Mucosa of descending colon (tissue), 3 donors: ENCODE measurements at regions not wholly inside any gene's neighbourhood (a gene's known extent, or its start where the extent isn't known, plus 50 kb on each side); places are given as distances from the start of the nearest gene placed in this dataset.

ENCODE experiments used
- ATAC-seq: fragments of 200-7000 bp; cut with Tn5 transposase; one replicate; pipeline ENCODE4 v1.9.1; 2020; ENCODE audit warnings: mild to moderate bottlenecking, moderate library complexity
- DNase-seq, 3 donors: peaks; one replicate each; pipeline ENCODE4 v3.0.0-alpha.2; 2020
- H3K36me3 ChIP-seq: fragments of 200-600 bp; one replicate; pipeline ENCODE4 v1.8.0; 2021; ENCODE audit warnings: low read depth, mild to moderate bottlenecking
- H3K4me1 ChIP-seq: fragments of 200-600 bp; one replicate; pipeline ENCODE4 v1.8.0; 2021; ENCODE audit warnings: low read depth, mild to moderate bottlenecking
- H3K4me3 ChIP-seq: fragments of 200-600 bp; one replicate; pipeline ENCODE4 v1.8.0; 2021; ENCODE audit warnings: mild to moderate bottlenecking
- H3K9me3 ChIP-seq: fragments of 200-600 bp; one replicate; pipeline ENCODE4 v1.8.0; 2021; ENCODE audit warnings: mild to moderate bottlenecking
- CTCF ChIP-seq: fragments of 200-600 bp; IDR thresholded peaks from one replicate; pipeline ENCODE4 v1.8.0; 2022; ENCODE audit warnings: antibody characterized with exemption, mild to moderate bottlenecking
- intact Hi-C, 2 donors: fragments of 100-400 bp; cut with DNase I in 1 of 2; cut with micrococcal nuclease in 1 of 2; formaldehyde crosslinking; loops; one replicate each; pipeline versions ENCODE4 v1.11.0 to v1.11.1; 2022; cut with DNase I, micrococcal nuclease
- donor health status: DM: no; HTN: no; CAD: no; lungs with moderate emphysema.
- donor health status: DM: no; HTN: no; CAD: no.
- donor health status: DM: no; HTN: yes; CAD: no.

- no peak for ATAC-seq
- intact Hi-C loops: no loop called here
Measured at GRCh38 chr15:95538693-95539092, 791.8 kb upstream of the NR2F2 start.

GRCh38 chr15:95541301-95541700 lies 789.2 kb upstream of the NR2F2 start:
- no peak overlapping the region for H3K4me3 ChIP-seq
- intact Hi-C loops: no loop called here
- TF ChIP-seq CTCF: no peak
- no peaks in the 10 kb centered on the region for H3K9me3 ChIP-seq
- H3K4me1 ChIP-seq: no peaks in the 10 kb centered on the region
- DNase-seq (no peak), ATAC-seq (no peak)
- no peaks in the 10 kb centered on the region for H3K36me3 ChIP-seq

More at GRCh38 chr15:95538693-95539092, 791.8 kb upstream of the NR2F2 start:
- no peak overlapping the region for H3K4me3 ChIP-seq
- no peaks in the 10 kb centered on the region for H3K4me1 ChIP-seq
- H3K9me3 ChIP-seq: no peaks in the 10 kb centered on the region
- no peak for TF ChIP-seq CTCF
- no peaks in the 10 kb centered on the region for H3K36me3 ChIP-seq
- no peak for DNase-seq

DNA sequence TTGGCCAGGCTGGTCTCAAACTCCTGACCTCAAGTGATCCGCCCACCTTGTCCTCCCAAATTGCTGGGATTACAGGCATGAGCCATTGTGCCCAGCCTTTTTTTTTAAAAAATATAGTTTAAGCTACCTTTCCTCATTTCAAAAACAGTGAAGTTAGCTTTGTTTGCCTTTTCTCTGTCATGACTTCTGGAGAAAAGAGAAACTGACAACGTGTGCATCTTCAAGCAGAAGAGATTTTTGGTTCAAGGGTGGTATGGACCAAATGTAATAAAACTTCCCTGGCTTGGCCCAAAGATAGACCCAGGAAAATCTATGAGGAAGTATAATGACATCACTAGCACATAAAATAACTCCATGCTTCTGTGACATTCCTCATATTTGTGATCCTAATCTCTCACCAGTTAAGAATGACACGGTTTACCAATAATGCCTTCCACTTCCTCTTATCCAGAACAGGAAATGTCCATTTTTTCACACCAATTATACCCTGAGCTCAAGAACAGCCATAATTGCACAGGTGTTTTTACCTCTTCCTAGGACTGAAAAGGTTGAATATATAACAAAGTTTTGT lies 781.2 kb upstream of the NR2F2 start:
- no peak overlapping the region for H3K4me3 ChIP-seq
- no peak for TF ChIP-seq CTCF
- peaks cover 2% of the 10 kb centered on the region for H3K9me3 ChIP-seq
- DNase-seq (no peak), ATAC-seq (no peak)
- H3K4me1 ChIP-seq: no peaks in the 10 kb centered on the region
- H3K36me3 ChIP-seq: no peaks in the 10 kb centered on the region
- intact Hi-C loops: no loop called here

- Histone ChIP-seq H3K36me3 (no peaks in the 10 kb centered on the region), H3K9me3 (peaks cover 2% of the 10 kb centered on the region), H3K4me1 (no peaks in the 10 kb centered on the region), H3K4me3 (no peak overlapping the region)
- DNase-seq (no peak), ATAC-seq (no peak)
- intact Hi-C loops: no loop called here
- TF ChIP-seq CTCF: no peak
Measured at GRCh38 chr15:95550702-95551101, 779.8 kb upstream of the NR2F2 start.

DNA sequence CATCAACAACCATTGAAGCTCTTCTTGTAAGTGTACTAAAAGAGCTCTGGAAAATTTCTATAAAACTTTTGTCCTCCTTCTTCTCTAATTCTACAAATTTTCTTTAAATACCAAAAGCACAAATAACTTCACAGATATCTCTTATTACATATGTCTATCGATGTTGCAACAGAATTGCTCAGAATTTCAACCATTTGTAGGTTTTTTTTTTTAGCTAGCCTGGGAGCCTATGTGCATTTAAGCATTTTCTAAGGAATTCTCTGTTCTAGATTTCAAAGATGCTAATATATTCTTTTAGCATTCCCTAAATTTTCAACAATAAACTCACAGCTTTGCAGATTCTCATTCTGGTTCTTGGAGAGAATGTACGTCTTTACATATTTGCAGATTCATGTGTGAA lies 774.3 kb upstream of the NR2F2 start:
- Histone ChIP-seq H3K36me3 (no peaks in the 10 kb centered on the region), H3K9me3 (no peaks in the 10 kb centered on the region), H3K4me3 (no peak overlapping the region), H3K4me1 (no peaks in the 10 kb centered on the region)
- ATAC-seq: no peak
- DNase-seq: no peak
- TF ChIP-seq CTCF: no peak
- intact Hi-C loops: no loop called here

- Histone ChIP-seq H3K4me3 (no peak overlapping the region), H3K36me3 (no peaks in the 10 kb centered on the region), H3K9me3 (no peaks in the 10 kb centered on the region), H3K4me1 (no peaks in the 10 kb centered on the region)
- intact Hi-C loops: no loop called here
- TF ChIP-seq CTCF: no peak
- ATAC-seq (no peak), DNase-seq (no peak)
Measured at GRCh38 chr15:95556866-95557225, 773.7 kb upstream of the NR2F2 start.
